H1 (cell line): ENCODE measurements at regions not wholly inside any gene's neighbourhood (a gene's known extent, or its start where the extent isn't known, plus 50 kb on each side); places are given as distances from the start of the nearest gene placed in this dataset.

Source experiments
- ASH2L ChIP-seq: fragments of 200-600, 300-600 bp; sonication (generic); IDR thresholded peaks from one replicate; pipeline ENCODE4 v1.7.1; 2017; ENCODE audit warnings: low read length
- CBX8 ChIP-seq: fragments of 300-800, 300-1000 bp; sonication (generic); IDR thresholded peaks from 2 replicates; pipeline ENCODE4 v1.7.1; 2016; ENCODE audit warnings: low read depth, low read length, borderline replicate concordance
- CEBPB ChIP-seq: IDR thresholded peaks from 2 replicates; pipeline ENCODE4 v1.6.1; 2012; ENCODE audit warnings: low read depth, low read length
- CHD7 ChIP-seq: fragments of 300-600 bp; sonication (generic); IDR thresholded peaks from 2 replicates; pipeline ENCODE4 v1.7.1; 2012; ENCODE audit warnings: low read length, moderate library complexity, mild to moderate bottlenecking, inconsistent platforms; ENCODE audit not compliant: insufficient replicate concordance
- E2F6 ChIP-seq: IDR thresholded peaks from 2 replicates; pipeline ENCODE4 v1.6.1; 2012; ENCODE audit warnings: inconsistent platforms
- YY1 ChIP-seq: IDR thresholded peaks from 2 replicates; pipeline ENCODE4 v1.6.1; 2011; ENCODE audit warnings: low read depth, mild to moderate bottlenecking, low read length

- TF ChIP-seq CHD7 (no peak), CBX8 (no peak), CEBPB (no peak), E2F6 (no peak), ASH2L (no peak), YY1 (no peak)
Observed at GRCh38 chr2:21792571-21792970, 668.8 kb downstream of the TDRD15 start (continued).
